OCI-LY1 (cell line): ENCODE measurements at regions not wholly inside any gene's neighbourhood (a gene's known extent, or its start where the extent isn't known, plus 50 kb on each side); places are given as distances from the start of the nearest gene placed in this dataset.

Experiments
- H2AFZ ChIP-seq: fragments of 200-600 bp; sonication (generic), shearing (Covaris generic); 2 replicates; pipeline ENCODE4 v1.6.0; 2014; ENCODE audit warnings: antibody characterized with exemption, mild to moderate bottlenecking, low read length
- H3F3A ChIP-seq: fragments of 200-600 bp; sonication (generic), shearing (Covaris generic); 2 replicates; pipeline ENCODE4 v1.6.0; 2014; ENCODE audit warnings: mild to moderate bottlenecking, antibody characterized with exemption, low read length, moderate library complexity; ENCODE audit not compliant: insufficient read depth
- H3K27ac ChIP-seq: fragments of 200-600 bp; sonication (generic); 2 replicates; pipeline ENCODE4 v1.5.1; 2014; ENCODE audit warnings: low read length, mixed run types, mild to moderate bottlenecking, low read depth; ENCODE audit not compliant: poor library complexity, severe bottlenecking
- H3K27me3 ChIP-seq: fragments of 200-600 bp; sonication (generic); 2 replicates; pipeline ENCODE4 v1.6.0; 2014; ENCODE audit warnings: antibody characterized with exemption, mild to moderate bottlenecking, low read length, moderate library complexity; ENCODE audit not compliant: insufficient read depth
- H3K36me3 ChIP-seq: fragments of 200-600 bp; sonication (generic); 2 replicates; pipeline ENCODE4 v1.6.1; 2014; ENCODE audit warnings: mild to moderate bottlenecking, antibody characterized with exemption, low read length, moderate library complexity, mixed read lengths; ENCODE audit not compliant: insufficient read depth
- H3K4me1 ChIP-seq: fragments of 200-600 bp; sonication (generic); 2 replicates; pipeline ENCODE4 v1.5.1; 2014; ENCODE audit warnings: mild to moderate bottlenecking, low read length, moderate library complexity; ENCODE audit not compliant: insufficient read depth, severe bottlenecking
- H3K4me2 ChIP-seq: fragments of 200-600 bp; sonication (generic), shearing (Covaris generic); 2 replicates; pipeline ENCODE4 v1.6.1; 2014; ENCODE audit warnings: low read length
- H3K4me3 ChIP-seq: fragments of 200-600 bp; sonication (generic); 2 replicates; pipeline ENCODE4 v1.5.1; 2014; ENCODE audit warnings: low read length, low read depth, mild to moderate bottlenecking, mixed read lengths; ENCODE audit not compliant: poor library complexity, severe bottlenecking
- H3K79me2 ChIP-seq: fragments of 200-600 bp; shearing (Covaris generic); 2 replicates; pipeline ENCODE4 v1.6.1; 2016; ENCODE audit warnings: mixed run types, low read length, mixed read lengths; ENCODE audit not compliant: insufficient read depth
- H3K9ac ChIP-seq: fragments of 200-600 bp; sonication (generic), shearing (Covaris generic); 2 replicates; pipeline ENCODE4 v1.6.1; 2014; ENCODE audit warnings: mild to moderate bottlenecking, low read length, mixed read lengths
- H3K9me2 ChIP-seq: fragments of 200-600 bp; sonication (generic), shearing (Covaris generic); 2 replicates; pipeline ENCODE4 v1.6.1; 2014; ENCODE audit warnings: low read depth, mild to moderate bottlenecking, low read length, mixed read lengths
- H3K9me3 ChIP-seq: fragments of 200-600 bp; shearing (Covaris generic); 2 replicates; pipeline ENCODE4 v1.6.1; 2014; ENCODE audit warnings: low read length, mixed read lengths
- H4K20me1 ChIP-seq: fragments of 200-600 bp; sonication (generic), shearing (Covaris generic); 2 replicates; pipeline ENCODE4 v1.6.0; 2016; ENCODE audit warnings: mild to moderate bottlenecking, low read length; ENCODE audit not compliant: insufficient read depth
- EZH2 ChIP-seq: fragments of 200-600 bp; sonication (generic), shearing (Covaris generic); IDR thresholded peaks from 2 replicates; pipeline ENCODE4 v1.8.0; 2017; ENCODE audit warnings: borderline replicate concordance, mixed run types, mild to moderate bottlenecking, antibody characterized with exemption, low read length, moderate library complexity, mixed read lengths
- TF ChIP-seq, protein P1 (sequence below): fragments of 200-600 bp; sonication (generic), shearing (Covaris generic); IDR thresholded peaks from 2 replicates; pipeline ENCODE4 v1.5.1; 2017; ENCODE audit warnings: mild to moderate bottlenecking, antibody characterized with exemption, low read length, moderate library complexity, mixed read lengths

DNA sequence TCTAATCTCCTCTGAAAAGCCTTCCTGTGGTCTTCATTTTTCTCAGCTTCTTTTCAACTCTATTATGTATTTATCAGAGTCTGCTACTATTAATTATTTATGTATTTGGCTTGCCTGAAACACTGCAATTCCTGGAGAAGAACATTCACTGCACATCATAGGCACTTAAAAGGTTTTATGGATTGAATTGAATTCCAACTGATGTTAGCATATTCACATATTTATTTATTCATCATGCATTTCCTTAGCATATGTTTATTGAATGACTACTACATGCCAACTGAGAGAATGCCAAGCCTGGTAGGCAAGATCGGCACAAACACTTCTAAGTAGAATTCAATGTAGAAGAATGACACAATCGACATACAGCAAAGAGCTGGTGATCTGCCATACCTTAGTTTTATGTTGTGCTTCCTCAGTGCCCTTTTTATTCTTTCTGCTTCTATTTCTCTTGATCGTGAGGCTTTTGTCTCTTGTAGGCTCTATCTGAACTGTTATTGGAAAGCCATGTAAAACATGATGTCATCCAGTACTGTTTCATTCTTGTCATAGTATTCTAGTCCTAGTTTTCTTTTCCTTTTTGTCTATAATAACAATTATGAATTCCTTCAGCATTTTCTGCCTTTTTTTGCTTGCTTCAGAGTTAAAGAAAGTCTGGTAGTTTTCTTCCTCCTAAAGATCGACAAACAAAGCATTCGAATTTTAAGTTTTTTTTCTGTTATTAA, 454.2 kb downstream of the TLE4 start:
- H3K27ac ChIP-seq = no peak overlapping the region
- H3K36me3 ChIP-seq = no peaks in the 10 kb centered on the region
- no peaks in the 10 kb centered on the region for H3K79me2 ChIP-seq
- H3K4me1 ChIP-seq = no peaks in the 10 kb centered on the region
- no peak overlapping the region for H3K4me3 ChIP-seq
- no peak overlapping the region for H3K9ac ChIP-seq
- H3K4me2 ChIP-seq = no peak overlapping the region
- no peaks in the 10 kb centered on the region for H4K20me1 ChIP-seq
- no peaks in the 10 kb centered on the region for H3K9me2 ChIP-seq
- H3K9me3 ChIP-seq = no peaks in the 10 kb centered on the region
- TF ChIP-seq EZH2 = no peak
- TF ChIP-seq, protein P1, sequence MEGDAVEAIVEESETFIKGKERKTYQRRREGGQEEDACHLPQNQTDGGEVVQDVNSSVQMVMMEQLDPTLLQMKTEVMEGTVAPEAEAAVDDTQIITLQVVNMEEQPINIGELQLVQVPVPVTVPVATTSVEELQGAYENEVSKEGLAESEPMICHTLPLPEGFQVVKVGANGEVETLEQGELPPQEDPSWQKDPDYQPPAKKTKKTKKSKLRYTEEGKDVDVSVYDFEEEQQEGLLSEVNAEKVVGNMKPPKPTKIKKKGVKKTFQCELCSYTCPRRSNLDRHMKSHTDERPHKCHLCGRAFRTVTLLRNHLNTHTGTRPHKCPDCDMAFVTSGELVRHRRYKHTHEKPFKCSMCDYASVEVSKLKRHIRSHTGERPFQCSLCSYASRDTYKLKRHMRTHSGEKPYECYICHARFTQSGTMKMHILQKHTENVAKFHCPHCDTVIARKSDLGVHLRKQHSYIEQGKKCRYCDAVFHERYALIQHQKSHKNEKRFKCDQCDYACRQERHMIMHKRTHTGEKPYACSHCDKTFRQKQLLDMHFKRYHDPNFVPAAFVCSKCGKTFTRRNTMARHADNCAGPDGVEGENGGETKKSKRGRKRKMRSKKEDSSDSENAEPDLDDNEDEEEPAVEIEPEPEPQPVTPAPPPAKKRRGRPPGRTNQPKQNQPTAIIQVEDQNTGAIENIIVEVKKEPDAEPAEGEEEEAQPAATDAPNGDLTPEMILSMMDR = no peak
- H2AFZ ChIP-seq = no peak overlapping the region
- H3F3A ChIP-seq = no peaks in the 10 kb centered on the region
- H3K27me3 ChIP-seq = no peaks in the 10 kb centered on the region

DNA sequence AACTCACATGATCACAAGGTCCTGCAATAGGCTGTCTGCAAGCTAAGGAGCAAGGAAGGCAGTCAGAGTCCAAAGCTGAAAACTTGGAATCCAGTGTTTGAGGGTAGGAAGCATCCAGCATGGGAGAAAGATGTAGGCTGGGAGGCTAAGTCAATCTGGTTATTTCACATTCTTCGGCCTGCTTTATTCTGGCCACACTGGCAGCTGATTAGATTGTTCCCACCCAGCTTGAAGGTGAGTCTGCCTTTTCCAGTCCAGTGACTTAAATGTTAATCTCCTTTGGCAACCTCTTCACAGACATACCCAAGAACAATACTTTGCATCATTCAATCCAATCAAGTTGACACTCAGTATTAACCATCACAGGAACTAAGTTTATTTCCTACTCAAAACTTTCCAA, 453.4 kb downstream of the TLE4 start:
- no peak overlapping the region for H3K4me2 ChIP-seq
- TF ChIP-seq, protein P1 = no peak
- no peak for TF ChIP-seq EZH2
- H3K9me2 ChIP-seq = no peaks in the 10 kb centered on the region

GRCh38 chr9:80020530-80020929, 448.8 kb downstream of the TLE4 start:
- no peak overlapping the region for H3K4me3 ChIP-seq
- H3K27me3 ChIP-seq = no peaks in the 10 kb centered on the region
- H2AFZ ChIP-seq = no peak overlapping the region
- no peaks in the 10 kb centered on the region for H3K4me1 ChIP-seq
- H3K36me3 ChIP-seq = no peaks in the 10 kb centered on the region
- no peaks in the 10 kb centered on the region for H3F3A ChIP-seq
- no peak overlapping the region for H3K27ac ChIP-seq
- H3K9ac ChIP-seq = no peak overlapping the region
- no peaks in the 10 kb centered on the region for H3K79me2 ChIP-seq
- TF ChIP-seq, protein P1 = no peak
- TF ChIP-seq EZH2 = no peak
- no peaks in the 10 kb centered on the region for H3K9me3 ChIP-seq
- H3K4me2 ChIP-seq = no peak overlapping the region
- no peaks in the 10 kb centered on the region for H3K9me2 ChIP-seq
- H4K20me1 ChIP-seq = no peaks in the 10 kb centered on the region

More for the DNA sequence above, 453.4 kb downstream of the TLE4 start:
- no peaks in the 10 kb centered on the region for H3K4me1 ChIP-seq
- no peak overlapping the region for H3K9ac ChIP-seq
- H3K27me3 ChIP-seq = no peaks in the 10 kb centered on the region
- no peak overlapping the region for H2AFZ ChIP-seq
- H3K79me2 ChIP-seq = no peaks in the 10 kb centered on the region
- H4K20me1 ChIP-seq = no peaks in the 10 kb centered on the region
- no peaks in the 10 kb centered on the region for H3F3A ChIP-seq
- H3K36me3 ChIP-seq = no peaks in the 10 kb centered on the region
- H3K9me3 ChIP-seq = no peaks in the 10 kb centered on the region
- no peak overlapping the region for H3K27ac ChIP-seq
- no peak overlapping the region for H3K4me3 ChIP-seq
